ENCODE measurements at regions not wholly inside any gene's neighbourhood (a gene's known extent, or its start where the extent isn't known, plus 50 kb on each side); places are given as distances from the start of the nearest gene placed in this dataset.

DNA sequence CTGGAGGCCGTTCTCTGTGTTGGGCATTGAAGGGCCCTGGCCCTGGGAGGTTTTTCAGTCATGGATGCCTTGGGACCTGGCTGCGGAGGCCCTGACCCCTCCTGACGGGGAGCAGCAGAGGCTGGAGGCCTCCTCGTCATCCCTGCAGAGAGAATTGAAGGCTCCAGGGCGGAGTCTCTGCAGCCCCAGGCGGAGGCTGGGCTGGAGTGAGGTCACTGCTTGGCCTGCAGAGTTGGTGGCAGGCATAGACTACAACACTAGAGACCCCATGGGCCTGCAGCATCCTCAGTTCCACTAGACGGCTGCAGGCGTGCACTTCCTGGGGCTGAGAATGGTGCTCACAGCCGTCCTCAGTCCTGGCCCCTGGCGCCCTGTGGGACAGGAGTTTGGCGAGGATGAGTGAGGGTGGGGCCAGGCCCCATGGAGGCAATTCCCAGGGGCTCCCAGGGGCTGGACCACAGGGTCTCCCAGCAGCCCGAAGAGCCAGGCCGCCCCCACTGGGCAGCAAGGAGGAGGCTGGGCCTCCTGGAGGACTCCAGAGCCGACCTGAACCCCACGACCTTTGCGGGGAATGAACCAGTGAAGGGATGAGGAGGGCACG is 1194.9 kb downstream of the BRD1 start:
- H3K27ac ChIP-seq (ENCODE audit: low read depth, low read length) = no peak overlapping the region
- H3K9me3 ChIP-seq (ENCODE audit: insufficient read depth, low read length) = no peaks in the 10 kb centered on the region

DNA sequence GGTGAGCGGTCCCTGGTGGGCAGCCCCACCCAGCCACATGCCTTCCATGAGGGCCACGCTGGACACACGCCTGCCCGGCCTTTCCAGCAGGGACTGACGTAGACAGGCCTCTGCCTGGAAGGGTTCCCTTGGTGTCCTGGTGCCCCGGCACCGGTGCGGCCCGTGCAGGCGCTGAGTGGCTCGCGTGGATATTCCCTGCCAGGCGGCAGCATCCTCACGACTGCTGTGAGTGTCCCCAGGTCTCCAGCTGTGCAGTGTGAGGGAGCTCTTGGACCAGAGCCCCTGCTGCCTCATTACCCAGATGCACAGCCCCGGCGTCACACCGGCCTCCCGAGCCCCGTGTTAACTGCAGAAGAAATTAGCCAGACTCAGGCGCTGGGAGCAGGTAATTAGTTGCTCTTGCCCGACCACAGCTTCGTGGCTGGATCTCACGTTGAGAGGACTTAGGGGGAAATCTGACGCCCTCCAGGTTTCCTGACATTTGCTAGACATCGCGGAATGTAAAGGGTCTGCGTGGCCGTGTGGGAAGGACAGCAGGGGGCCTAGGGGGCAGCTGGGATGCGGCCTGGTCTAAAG is 1196.3 kb downstream of the BRD1 start:
- TF ChIP-seq, protein P1, sequence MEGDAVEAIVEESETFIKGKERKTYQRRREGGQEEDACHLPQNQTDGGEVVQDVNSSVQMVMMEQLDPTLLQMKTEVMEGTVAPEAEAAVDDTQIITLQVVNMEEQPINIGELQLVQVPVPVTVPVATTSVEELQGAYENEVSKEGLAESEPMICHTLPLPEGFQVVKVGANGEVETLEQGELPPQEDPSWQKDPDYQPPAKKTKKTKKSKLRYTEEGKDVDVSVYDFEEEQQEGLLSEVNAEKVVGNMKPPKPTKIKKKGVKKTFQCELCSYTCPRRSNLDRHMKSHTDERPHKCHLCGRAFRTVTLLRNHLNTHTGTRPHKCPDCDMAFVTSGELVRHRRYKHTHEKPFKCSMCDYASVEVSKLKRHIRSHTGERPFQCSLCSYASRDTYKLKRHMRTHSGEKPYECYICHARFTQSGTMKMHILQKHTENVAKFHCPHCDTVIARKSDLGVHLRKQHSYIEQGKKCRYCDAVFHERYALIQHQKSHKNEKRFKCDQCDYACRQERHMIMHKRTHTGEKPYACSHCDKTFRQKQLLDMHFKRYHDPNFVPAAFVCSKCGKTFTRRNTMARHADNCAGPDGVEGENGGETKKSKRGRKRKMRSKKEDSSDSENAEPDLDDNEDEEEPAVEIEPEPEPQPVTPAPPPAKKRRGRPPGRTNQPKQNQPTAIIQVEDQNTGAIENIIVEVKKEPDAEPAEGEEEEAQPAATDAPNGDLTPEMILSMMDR (IDR thresholded peaks at IDR 0.05; ENCODE audit: insufficient read depth, low read length, poor library complexity, severe bottlenecking) = no peak
- no peak for TF ChIP-seq EZH2phosphoT487 (conservative IDR thresholded peaks at IDR 0.05; ENCODE audit: low read length)
- H4K20me1 ChIP-seq (ENCODE audit: low read depth, low read length) = no peaks in the 10 kb centered on the region
- no peaks in the 10 kb centered on the region for H3F3A ChIP-seq (ENCODE audit: insufficient read depth)

More for the DNA sequence above, 1194.9 kb downstream of the BRD1 start:
- H3F3A ChIP-seq (ENCODE audit: insufficient read depth) = no peaks in the 10 kb centered on the region
- no peaks in the 10 kb centered on the region for H3K9me2 ChIP-seq (replicated peaks; ENCODE audit: insufficient read depth, low read length)
- H3K27me3 ChIP-seq (ENCODE audit: low read length) = no peaks in the 10 kb centered on the region
- H3K9ac ChIP-seq (ENCODE audit: low read length) = no peak overlapping the region
- H3K4me2 ChIP-seq (ENCODE audit: low read depth, low read length, poor library complexity, severe bottlenecking) = no peak overlapping the region
- H2AFZ ChIP-seq (ENCODE audit: low read depth, low read length, severe bottlenecking) = no peak overlapping the region
- no peaks in the 10 kb centered on the region for H3K36me3 ChIP-seq (ENCODE audit: low read length)
- no peaks in the 10 kb centered on the region for H4K20me1 ChIP-seq (ENCODE audit: low read depth, low read length)
- TF ChIP-seq, protein P1 (IDR thresholded peaks at IDR 0.05; ENCODE audit: insufficient read depth, low read length, poor library complexity, severe bottlenecking) = no peak
- no peak for TF ChIP-seq EZH2phosphoT487 (conservative IDR thresholded peaks at IDR 0.05; ENCODE audit: low read length)
- no peaks in the 10 kb centered on the region for H3K79me2 ChIP-seq (ENCODE audit: insufficient read depth, low read length)
- H3K4me3 ChIP-seq (ENCODE audit: insufficient read depth, low read length, poor library complexity, severe bottlenecking) = no peak overlapping the region

DNA sequence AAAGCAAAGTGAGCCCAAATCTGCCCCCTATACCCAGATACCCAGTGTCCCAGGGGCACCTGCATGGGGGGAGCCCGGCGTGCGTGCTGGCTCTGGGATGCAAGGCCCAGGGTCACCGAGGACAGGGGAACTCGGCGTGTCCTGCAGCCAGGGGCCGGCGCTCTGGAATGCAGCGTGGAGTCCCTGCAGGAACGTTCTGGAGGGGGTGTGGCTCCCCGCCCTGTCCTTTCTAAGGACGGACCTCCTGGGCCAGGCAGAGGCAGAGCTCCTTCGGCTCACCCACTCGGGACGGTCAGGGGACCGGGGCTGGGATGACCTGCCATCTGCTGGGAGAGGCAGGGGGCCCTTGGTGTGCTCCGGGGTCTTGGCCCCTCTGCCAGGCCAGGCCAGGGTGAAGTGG is 1196.8 kb downstream of the BRD1 start:
- Histone ChIP-seq H3K27ac (ENCODE audit: low read depth, low read length) (no peak overlapping the region), H4K20me1 (ENCODE audit: low read depth, low read length) (no peaks in the 10 kb centered on the region), H3K36me3 (ENCODE audit: low read length) (no peaks in the 10 kb centered on the region), H3K27me3 (ENCODE audit: low read length) (no peaks in the 10 kb centered on the region), H2AFZ (ENCODE audit: low read depth, low read length, severe bottlenecking) (no peak overlapping the region), H3K4me2 (ENCODE audit: low read depth, low read length, poor library complexity, severe bottlenecking) (no peak overlapping the region), H3K9ac (ENCODE audit: low read length) (no peak overlapping the region), H3F3A (ENCODE audit: insufficient read depth) (no peaks in the 10 kb centered on the region), H3K4me3 (ENCODE audit: insufficient read depth, low read length, poor library complexity, severe bottlenecking) (no peak overlapping the region), H3K79me2 (ENCODE audit: insufficient read depth, low read length) (no peaks in the 10 kb centered on the region), H3K9me3 (ENCODE audit: insufficient read depth, low read length) (no peaks in the 10 kb centered on the region), H3K9me2 (replicated peaks; ENCODE audit: insufficient read depth, low read length) (no peaks in the 10 kb centered on the region)
- TF ChIP-seq EZH2phosphoT487 (conservative IDR thresholded peaks at IDR 0.05; ENCODE audit: low read length) = no peak
- TF ChIP-seq, protein P1 (IDR thresholded peaks at IDR 0.05; ENCODE audit: insufficient read depth, low read length, poor library complexity, severe bottlenecking) = no peak

More for the DNA sequence above, 1196.3 kb downstream of the BRD1 start:
- H3K9me3 ChIP-seq (ENCODE audit: insufficient read depth, low read length) = no peaks in the 10 kb centered on the region
- H3K79me2 ChIP-seq (ENCODE audit: insufficient read depth, low read length) = no peaks in the 10 kb centered on the region
- no peaks in the 10 kb centered on the region for H3K27me3 ChIP-seq (ENCODE audit: low read length)
- no peaks in the 10 kb centered on the region for H3K9me2 ChIP-seq (replicated peaks; ENCODE audit: insufficient read depth, low read length)
- H3K9ac ChIP-seq (ENCODE audit: low read length) = no peak overlapping the region
- H3K36me3 ChIP-seq (ENCODE audit: low read length) = no peaks in the 10 kb centered on the region
- no peak overlapping the region for H3K27ac ChIP-seq (ENCODE audit: low read depth, low read length)
- no peak overlapping the region for H3K4me3 ChIP-seq (ENCODE audit: insufficient read depth, low read length, poor library complexity, severe bottlenecking)
- H3K4me2 ChIP-seq (ENCODE audit: low read depth, low read length, poor library complexity, severe bottlenecking) = no peak overlapping the region
- H2AFZ ChIP-seq (ENCODE audit: low read depth, low read length, severe bottlenecking) = no peak overlapping the region
